ENCODE measurements at regions not wholly inside any gene's neighbourhood (a gene's known extent, or its start where the extent isn't known, plus 50 kb on each side); places are given as distances from the start of the nearest gene placed in this dataset.
"Not testable (repeated sequence)": the region's sequence is repeated elsewhere in the genome, so short reads cannot be mapped to it uniquely, and the experiment has no call there.

DNA sequence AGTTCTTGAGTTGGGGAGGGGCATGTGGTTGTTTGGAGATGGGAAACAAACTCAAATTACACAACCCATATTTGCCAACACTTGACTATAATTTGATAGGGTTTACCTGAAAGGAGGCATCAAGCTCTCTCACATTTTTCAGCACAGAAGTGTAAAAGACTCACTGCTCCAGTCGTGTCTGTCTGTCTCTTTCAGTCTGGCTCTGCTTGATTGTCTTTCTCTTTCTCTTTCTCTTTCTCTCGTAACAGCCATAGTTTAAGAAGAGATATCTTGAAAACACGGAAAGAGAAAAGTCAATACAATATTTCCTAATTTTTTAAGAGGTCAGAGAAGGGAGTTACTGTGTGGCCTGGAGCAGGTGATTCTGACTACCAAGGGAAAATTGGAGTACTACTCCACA is 413.6 kb upstream of the CXorf51A start:
- DNase-seq (ENCODE audit: extremely low read depth in 1 of 11, low read depth in 9 of 11, low spot score in 4 of 11), result no peak

DNA sequence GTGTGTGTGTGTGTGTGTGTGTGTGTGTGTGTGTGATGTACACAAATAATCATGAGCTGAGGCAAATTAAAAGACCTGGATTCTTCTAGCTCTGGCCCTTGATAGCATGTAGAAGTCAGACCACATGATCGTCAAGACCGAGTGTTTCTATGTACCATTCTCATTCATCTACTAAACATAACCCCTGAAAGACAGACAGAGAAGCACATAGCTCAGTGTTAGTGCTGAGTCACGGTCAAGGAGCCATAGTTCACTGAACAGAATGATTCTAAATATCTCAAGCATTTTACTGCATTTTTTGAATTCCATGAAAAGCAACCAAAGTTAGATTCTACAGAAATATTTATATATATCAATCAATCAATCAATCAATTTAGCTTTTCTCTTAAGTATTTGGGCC is 412.3 kb upstream of the CXorf51A start:
- no peak for DNase-seq (ENCODE audit: extremely low read depth in 1 of 11, low read depth in 9 of 11, low spot score in 4 of 11)

- DNase-seq (ENCODE audit: extremely low read depth in 1 of 11, low read depth in 9 of 11, low spot score in 4 of 11), result no peak
Observed at GRCh38 chrX:147217334-147217733, 402.8 kb upstream of the CXorf51A start.

GRCh38 chrX:147200494-147200893 is 385.9 kb upstream of the CXorf51A start:
- not testable (repeated sequence) for DNase-seq (ENCODE audit: extremely low read depth in 1 of 11, low read depth in 9 of 11, low spot score in 4 of 11)

DNA sequence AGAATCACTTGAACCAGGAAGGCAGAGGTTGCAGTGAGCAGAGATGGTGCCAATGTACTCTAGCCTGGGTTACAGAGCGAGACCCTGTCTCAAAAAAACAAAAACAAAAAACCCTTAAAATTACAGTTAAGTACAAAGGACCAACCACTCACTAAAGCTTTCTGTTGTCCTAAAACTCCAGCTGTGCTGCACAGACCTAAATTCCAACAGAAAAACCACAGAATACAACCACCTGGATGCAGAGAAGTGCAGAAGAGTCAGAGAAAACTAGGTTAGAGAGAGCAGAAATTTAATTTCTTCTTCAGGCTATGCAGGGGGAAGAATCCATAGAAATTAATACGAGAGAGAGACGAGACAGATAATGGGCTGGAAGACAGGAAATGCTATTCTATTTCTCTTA is 376.8 kb upstream of the CXorf51A start:
- DNase-seq (ENCODE audit: extremely low read depth in 1 of 11, low read depth in 9 of 11, low spot score in 4 of 11), result no peak

DNA sequence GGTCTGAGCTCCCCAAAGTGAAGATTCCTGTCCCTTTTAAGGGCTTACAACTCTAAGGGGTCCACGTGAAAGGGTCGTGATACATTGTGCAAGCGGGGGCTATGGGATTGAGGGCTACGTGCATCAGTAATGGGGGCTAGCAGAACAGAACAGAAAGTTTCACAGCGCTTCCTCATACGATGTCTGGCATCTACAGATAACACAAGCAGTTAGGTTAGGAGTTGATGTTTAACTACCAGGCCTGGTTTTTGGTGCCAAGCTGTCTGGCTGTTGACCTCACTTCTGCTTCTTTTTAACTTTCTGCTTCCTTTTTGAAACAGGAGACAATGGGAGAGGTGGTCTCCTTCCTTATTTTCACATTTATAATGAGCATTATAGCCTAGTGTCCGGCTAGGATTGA is 368.6 kb upstream of the CXorf51A start:
- no peak for DNase-seq (ENCODE audit: extremely low read depth in 1 of 11, low read depth in 9 of 11, low spot score in 4 of 11)

GRCh38 chrX:147180886-147181285 is 366.3 kb upstream of the CXorf51A start:
- peak in 1 of 11 donors; percentile 2 for DNase-seq (ENCODE audit: extremely low read depth in 1 of 11, low read depth in 9 of 11, low spot score in 4 of 11)

- DNase-seq (ENCODE audit: extremely low read depth in 1 of 11, low read depth in 9 of 11, low spot score in 4 of 11), result no peak
Observed at GRCh38 chrX:147179625-147180024, 365.1 kb upstream of the CXorf51A start.

DNA sequence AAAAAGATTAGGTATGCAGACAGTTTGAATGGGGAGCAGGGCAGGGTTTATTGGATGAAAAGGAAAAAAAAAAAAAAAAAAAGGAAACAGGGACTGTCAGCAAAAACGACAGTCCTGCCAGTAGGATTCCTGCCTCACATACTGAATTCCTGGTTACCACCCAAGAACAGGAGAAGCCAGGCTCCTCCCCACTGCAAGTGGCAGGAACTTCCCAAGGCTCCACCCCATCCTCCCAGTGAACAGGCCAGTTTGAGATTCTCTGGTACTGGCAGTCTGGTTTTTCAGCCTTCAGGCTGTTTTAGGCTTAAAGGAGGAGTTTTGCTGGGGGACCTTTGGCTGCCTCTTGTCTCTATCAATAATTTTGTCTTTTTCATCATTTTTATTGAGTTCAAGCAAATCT is 360.0 kb upstream of the CXorf51A start:
- no peak for DNase-seq (ENCODE audit: extremely low read depth in 1 of 11, low read depth in 9 of 11, low spot score in 4 of 11)

DNA sequence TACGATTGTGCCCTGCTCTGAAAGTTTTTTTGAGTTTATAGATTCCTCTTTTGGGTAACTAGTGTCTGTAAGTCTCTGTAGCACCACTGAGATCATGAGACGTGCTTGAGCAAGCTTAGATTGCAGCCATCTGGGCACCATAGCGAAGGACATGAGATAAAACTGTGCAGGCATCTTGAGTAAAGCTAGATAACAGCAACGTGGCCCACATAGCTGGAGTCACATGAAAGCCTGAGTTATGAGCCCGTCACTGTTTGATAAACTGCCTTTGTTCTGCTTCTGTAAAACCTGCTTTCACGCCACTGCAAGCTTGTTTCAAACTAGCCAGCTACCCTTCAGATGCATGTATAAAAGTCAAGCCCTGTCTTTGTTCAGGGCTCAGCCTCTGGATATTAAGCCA is 359.1 kb upstream of the CXorf51A start:
- DNase-seq (ENCODE audit: extremely low read depth in 1 of 11, low read depth in 9 of 11, low spot score in 4 of 11), result no peak

DNA sequence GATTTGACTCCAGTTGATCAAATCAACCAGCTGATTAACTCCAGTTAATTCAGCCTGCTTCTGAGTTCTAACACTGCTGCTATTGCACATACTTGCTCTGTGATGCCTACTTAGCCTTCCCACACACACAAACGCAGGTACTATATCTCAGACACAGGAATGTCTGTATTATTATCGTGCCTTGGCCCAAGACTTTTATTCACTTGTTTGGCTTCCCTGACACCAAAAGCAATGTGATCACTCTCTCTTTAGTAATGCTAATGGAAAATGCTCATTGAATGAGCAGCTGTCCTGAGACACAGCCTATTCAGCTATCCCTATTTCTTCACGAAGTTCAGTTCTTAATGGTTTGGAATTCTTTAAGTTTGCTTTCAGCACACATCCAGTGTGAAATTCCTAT is 356.4 kb upstream of the CXorf51A start:
- no peak for DNase-seq (ENCODE audit: extremely low read depth in 1 of 11, low read depth in 9 of 11, low spot score in 4 of 11)
